ENCODE measurements at regions not wholly inside any gene's neighbourhood (a gene's known extent, or its start where the extent isn't known, plus 50 kb on each side); places are given as distances from the start of the nearest gene placed in this dataset.

DNA sequence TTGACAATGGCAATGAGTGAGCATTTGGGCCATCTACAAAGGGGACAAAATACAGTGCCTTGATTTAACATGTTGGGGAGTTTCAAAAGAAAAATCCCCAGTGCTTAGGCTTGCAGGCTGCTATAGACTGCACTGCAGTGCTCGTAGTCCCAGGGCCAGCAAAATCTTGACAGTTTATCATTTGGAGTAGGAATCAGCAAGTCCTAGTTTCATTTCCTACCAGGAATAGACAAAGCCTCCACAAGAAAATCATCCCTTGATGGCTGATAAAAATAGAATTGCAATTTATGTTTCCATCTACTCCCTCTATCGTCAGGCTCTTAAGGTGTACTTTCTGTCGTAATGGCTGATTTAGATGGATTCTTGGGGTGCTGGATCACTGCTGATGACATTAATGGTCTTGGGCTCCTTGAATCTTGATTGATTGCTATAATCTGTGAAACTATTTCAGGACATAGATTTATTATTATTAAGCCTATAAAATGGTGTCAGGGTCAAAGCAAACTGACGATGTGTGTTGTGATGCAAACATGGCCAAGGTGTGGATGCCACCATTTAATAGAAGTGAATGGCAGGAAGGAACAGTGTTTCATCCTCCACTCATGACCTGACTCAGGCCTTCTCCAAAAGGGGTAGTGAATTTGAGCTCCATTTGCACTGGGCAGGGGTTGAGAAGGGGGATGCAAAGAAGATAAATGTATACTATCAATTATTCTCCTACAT, 171.7 kb downstream of the PIK3R1 start:
- CTCF ChIA-PET (ENCODE audit: low intra/inter-chr PET ratio), result no interaction called here
- POLR2A ChIA-PET, result interaction anchor here (1.3 kb wide), 1 partner anchor 8 kb away, joined by 4 read pairs; no protein-coding TSS in a partner anchor
- no peak for TF ChIP-seq CBFA2T2 (conservative IDR thresholded peaks at IDR 0.05)
- TF ChIP-seq, protein P1, sequence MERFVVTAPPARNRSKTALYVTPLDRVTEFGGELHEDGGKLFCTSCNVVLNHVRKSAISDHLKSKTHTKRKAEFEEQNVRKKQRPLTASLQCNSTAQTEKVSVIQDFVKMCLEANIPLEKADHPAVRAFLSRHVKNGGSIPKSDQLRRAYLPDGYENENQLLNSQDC (CRISPR knock-in tag; IDR thresholded peaks at IDR 0.05), result no peak
- no peak for TF ChIP-seq ZNF124 (CRISPR knock-in tag; IDR thresholded peaks at IDR 0.05)
- TF ChIP-seq IRF2 (CRISPR knock-in tag; IDR thresholded peaks at IDR 0.05), result no peak
- no peak for TF ChIP-seq RFX1 (IDR thresholded peaks at IDR 0.05)
- no peak for TF ChIP-seq ZKSCAN1 (IDR thresholded peaks at IDR 0.05; ENCODE audit: low read depth, low read length)
- no peak for TF ChIP-seq HDAC8 (tag; IDR thresholded peaks at IDR 0.05)
- TF ChIP-seq, protein P2, sequence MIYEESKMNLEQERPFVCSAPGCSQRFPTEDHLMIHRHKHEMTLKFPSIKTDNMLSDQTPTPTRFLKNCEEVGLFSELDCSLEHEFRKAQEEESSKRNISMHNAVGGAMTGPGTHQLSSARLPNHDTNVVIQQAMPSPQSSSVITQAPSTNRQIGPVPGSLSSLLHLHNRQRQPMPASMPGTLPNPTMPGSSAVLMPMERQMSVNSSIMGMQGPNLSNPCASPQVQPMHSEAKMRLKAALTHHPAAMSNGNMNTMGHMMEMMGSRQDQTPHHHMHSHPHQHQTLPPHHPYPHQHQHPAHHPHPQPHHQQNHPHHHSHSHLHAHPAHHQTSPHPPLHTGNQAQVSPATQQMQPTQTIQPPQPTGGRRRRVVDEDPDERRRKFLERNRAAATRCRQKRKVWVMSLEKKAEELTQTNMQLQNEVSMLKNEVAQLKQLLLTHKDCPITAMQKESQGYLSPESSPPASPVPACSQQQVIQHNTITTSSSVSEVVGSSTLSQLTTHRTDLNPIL (CRISPR knock-in tag; IDR thresholded peaks at IDR 0.05), result no peak
- TF ChIP-seq MTA1 (IDR thresholded peaks at IDR 0.05; ENCODE audit: borderline replicate concordance), result no peak
- no peak for TF ChIP-seq ADNP (tag; IDR thresholded peaks at IDR 0.05)
- no peak for TF ChIP-seq CBX1 (IDR thresholded peaks at IDR 0.05; ENCODE audit: low read depth)
- TF ChIP-seq EP400 (IDR thresholded peaks at IDR 0.05), result no peak
- TF ChIP-seq ZNF217 (CRISPR knock-in tag; IDR thresholded peaks at IDR 0.05), result no peak
- TF ChIP-seq ZNF165 (CRISPR knock-in tag; IDR thresholded peaks at IDR 0.05; ENCODE audit: borderline replicate concordance), result no peak
- TF ChIP-seq CHD2 (IDR thresholded peaks at IDR 0.05; ENCODE audit: low read depth, low read length), result no peak

More for the DNA sequence above, 171.7 kb downstream of the PIK3R1 start:
- no peaks in the 10 kb centered on the region for H3K9me1 ChIP-seq (ENCODE audit: control insufficient read depth, insufficient read depth, low read length)
- H3K27me3 ChIP-seq (ENCODE audit: control insufficient read depth in 2 of 2, insufficient read depth in 2 of 2, low read length in 2 of 2), result no peaks in the 10 kb centered on the region
- no peak for FAIRE-seq
- no TSS peak for BruUV-seq (replicated peaks)
- in situ Hi-C loops (cut with MboI), result no loop called here
- no peak overlapping the region for H2AFZ ChIP-seq (ENCODE audit: low read depth, low read length)
- H3K4me1 ChIP-seq (replicated peaks in 1 of 2; ENCODE audit: control insufficient read depth in 2 of 2, insufficient read depth in 2 of 2, low read length in 2 of 2), result no peaks in the 10 kb centered on the region; a peak in 2 of 5 replicates
- intact Hi-C loops (cut with micrococcal nuclease), result no loop called here
- WGBS (ENCODE audit: insufficient coverage, low coverage, missing lambda C conversion rate), result 75% methylated on average over 4 of the region's 4 CpGs
- no peak overlapping the region for H3K4me3 ChIP-seq
- ATAC-seq, result no peak
- H4K20me1 ChIP-seq (replicated peaks; ENCODE audit: control insufficient read depth, insufficient read depth, low read length), result no peaks in the 10 kb centered on the region
- no peak for DNase-seq (ENCODE audit: extremely low read depth in 1 of 4, low spot score in 3 of 4)
- no peak overlapping the region for H3K27ac ChIP-seq (ENCODE audit: extremely low read depth, low read depth, low read length)
- no peak overlapping the region for H3K4me2 ChIP-seq (ENCODE audit: insufficient read depth, low read length)
- H3K79me2 ChIP-seq (ENCODE audit: control insufficient read depth, insufficient read depth, low read length), result no peaks in the 10 kb centered on the region
- no peaks in the 10 kb centered on the region for H3K36me3 ChIP-seq (ENCODE audit: control insufficient read depth, insufficient read depth, low read length)
- H3K9ac ChIP-seq (ENCODE audit: insufficient read depth in 1 of 2, low read depth in 2 of 2, low read length in 2 of 2), result no peak overlapping the region
- H3K9me3 ChIP-seq (replicated peaks; ENCODE audit: control insufficient read depth, insufficient read depth, low read depth, low read length), result 0 out of 2 replicates have a peak, but pooled peaks cover 2% of the 10 kb centered on the region

Data from K562 (cell line).